ENCODE measurements at regions not wholly inside any gene's neighbourhood (a gene's known extent, or its start where the extent isn't known, plus 50 kb on each side); places are given as distances from the start of the nearest gene placed in this dataset.

DNA sequence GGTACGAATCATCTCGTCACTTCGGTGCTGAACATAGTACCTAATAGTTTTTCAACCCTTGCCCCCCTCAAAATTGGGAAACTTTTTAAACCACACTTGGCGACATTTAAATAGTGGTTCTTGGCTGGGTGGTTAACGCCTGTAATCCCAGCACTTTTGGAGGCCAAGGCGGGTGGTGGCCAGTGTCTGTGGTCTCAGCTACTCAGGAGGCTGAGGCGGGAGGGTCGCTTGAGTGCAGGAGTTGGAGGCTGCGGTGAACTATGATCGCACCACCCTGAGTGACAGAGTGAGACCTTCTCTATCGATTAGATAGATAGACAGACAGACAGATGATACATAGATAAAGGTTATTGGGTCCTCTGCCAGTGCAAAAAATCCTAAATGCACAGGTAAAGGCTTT is 55.5 kb upstream of the RASAL2 start:
- TF ChIP-seq CTCF (IDR thresholded peaks at IDR 0.05) (no peak), POLR2A (IDR thresholded peaks at IDR 0.05) (no peak)
